OCI-LY1 (cell line): ENCODE measurements at regions not wholly inside any gene's neighbourhood (a gene's known extent, or its start where the extent isn't known, plus 50 kb on each side); places are given as distances from the start of the nearest gene placed in this dataset.

Experiments used
- CTCF ChIP-seq: fragments of 200-600 bp; sonication (generic), shearing (Covaris generic); IDR thresholded peaks from 2 replicates; pipeline ENCODE4 v1.5.1; 2017; ENCODE audit warnings: mild to moderate bottlenecking, antibody characterized with exemption, low read length, moderate library complexity, mixed read lengths
- EZH2 ChIP-seq: fragments of 200-600 bp; sonication (generic), shearing (Covaris generic); IDR thresholded peaks from 2 replicates; pipeline ENCODE4 v1.8.0; 2017; ENCODE audit warnings: borderline replicate concordance, mixed run types, mild to moderate bottlenecking, antibody characterized with exemption, low read length, moderate library complexity, mixed read lengths

GRCh38 chr19:34044021-34044420 is 128.3 kb upstream of the LSM14A start:
- TF ChIP-seq EZH2 (no peak), CTCF (no peak)
